GM19351 (cell line): ENCODE measurements at regions not wholly inside any gene's neighbourhood (a gene's known extent, or its start where the extent isn't known, plus 50 kb on each side); places are given as distances from the start of the nearest gene placed in this dataset.

Experiments used
- ATAC-seq: cut with Tn5 transposase; IDR thresholded peaks from one replicate; pipeline ENCODE4 v1.9.1; 2021; ENCODE audit warnings: mild to moderate bottlenecking, moderate library complexity; ENCODE audit not compliant: unreplicated experiment

GRCh38 chr2:236744281-236744705, 174.7 kb downstream of the ACKR3 start:
- ATAC-seq = no peak

GRCh38 chr2:236744716-236745115, 175.1 kb downstream of the ACKR3 start:
- no peak for ATAC-seq

GRCh38 chr2:236745420-236746210, 176.0 kb downstream of the ACKR3 start:
- no peak for ATAC-seq

GRCh38 chr2:236746833-236747232, 177.2 kb downstream of the ACKR3 start:
- no peak for ATAC-seq

GRCh38 chr2:236747426-236747825, 177.8 kb downstream of the ACKR3 start:
- ATAC-seq = no peak

GRCh38 chr2:236747925-236748324, 178.3 kb downstream of the ACKR3 start:
- ATAC-seq = no peak

- ATAC-seq = no peak
Measured at GRCh38 chr2:236748385-236748784, 178.8 kb downstream of the ACKR3 start.

GRCh38 chr2:236748801-236749200, 179.2 kb downstream of the ACKR3 start:
- ATAC-seq = no peak

- no peak for ATAC-seq
Measured at GRCh38 chr2:236749346-236749745, 179.7 kb downstream of the ACKR3 start.

- ATAC-seq = no peak
Measured at GRCh38 chr2:236752096-236752495, 182.5 kb downstream of the ACKR3 start.

- no peak for ATAC-seq
Measured at GRCh38 chr2:236753606-236754270, 184.1 kb downstream of the ACKR3 start.

- no peak for ATAC-seq
Measured at GRCh38 chr2:236754271-236754944, 184.8 kb downstream of the ACKR3 start.

GRCh38 chr2:236755278-236755840, 185.7 kb downstream of the ACKR3 start:
- no peak for ATAC-seq

GRCh38 chr2:236758406-236758805, 188.8 kb downstream of the ACKR3 start:
- ATAC-seq = no peak

GRCh38 chr2:236760246-236760645, 190.6 kb downstream of the ACKR3 start:
- ATAC-seq = no peak

- no peak for ATAC-seq
Measured at GRCh38 chr2:236761358-236761757, 191.7 kb downstream of the ACKR3 start.

- ATAC-seq = no peak
Measured at GRCh38 chr2:236762628-236763027, 193.0 kb downstream of the ACKR3 start.

GRCh38 chr2:236763857-236764256, 194.2 kb downstream of the ACKR3 start:
- no peak for ATAC-seq

- ATAC-seq = no peak
Measured at GRCh38 chr2:236764716-236765115, 195.1 kb downstream of the ACKR3 start.

- no peak for ATAC-seq
Measured at GRCh38 chr2:236765478-236765877, 195.9 kb downstream of the ACKR3 start.

- ATAC-seq = no peak
Measured at GRCh38 chr2:236766850-236767249, 197.2 kb downstream of the ACKR3 start.
